ENCODE measurements at regions not wholly inside any gene's neighbourhood (a gene's known extent, or its start where the extent isn't known, plus 50 kb on each side); places are given as distances from the start of the nearest gene placed in this dataset.

- DNase-seq, result no peak
These were observed 200.6 kb upstream of the CIBAR2 start for GRCh38 chr16:85312642-85313525.

GRCh38 chr16:85313526-85314301 lies 201.4 kb upstream of the CIBAR2 start:
- peak; percentile 61 for DNase-seq

- DNase-seq, result peak; percentile 51
These were observed 202.3 kb upstream of the CIBAR2 start for GRCh38 chr16:85314512-85314971.

GRCh38 chr16:85315866-85316265 lies 203.6 kb upstream of the CIBAR2 start:
- DNase-seq, result no peak

- peak; percentile 35 for DNase-seq
These were observed 204.1 kb upstream of the CIBAR2 start for GRCh38 chr16:85316321-85316919.

- no peak for DNase-seq
These were observed 204.7 kb upstream of the CIBAR2 start for GRCh38 chr16:85316944-85317343.

- DNase-seq, result no peak
These were observed 205.4 kb upstream of the CIBAR2 start for GRCh38 chr16:85317704-85318103.

GRCh38 chr16:85319208-85319983 lies 207.1 kb upstream of the CIBAR2 start:
- DNase-seq, result no peak

GRCh38 chr16:85319984-85320440 lies 207.7 kb upstream of the CIBAR2 start:
- DNase-seq, result no peak

GRCh38 chr16:85320677-85321385 lies 208.6 kb upstream of the CIBAR2 start:
- no peak for DNase-seq

- no peak for DNase-seq
These were observed 209.4 kb upstream of the CIBAR2 start for GRCh38 chr16:85321509-85322271.

GRCh38 chr16:85323230-85323960 lies 211.1 kb upstream of the CIBAR2 start:
- no peak for DNase-seq

- DNase-seq, result no peak
These were observed 211.6 kb upstream of the CIBAR2 start for GRCh38 chr16:85323961-85324253.

- DNase-seq, result no peak
These were observed 212.2 kb upstream of the CIBAR2 start for GRCh38 chr16:85324488-85324887.

GRCh38 chr16:85326113-85326793 lies 214.0 kb upstream of the CIBAR2 start:
- DNase-seq, result no peak

GRCh38 chr16:85326794-85327181 lies 214.5 kb upstream of the CIBAR2 start:
- no peak for DNase-seq

GRCh38 chr16:85327731-85328675 lies 215.7 kb upstream of the CIBAR2 start:
- DNase-seq, result no peak

GRCh38 chr16:85328676-85329058 lies 216.4 kb upstream of the CIBAR2 start:
- no peak for DNase-seq

Data from NCI-H1694 treated with DMSO at 0.1 percent for 48 hours (cell line).